ENCODE measurements at regions not wholly inside any gene's neighbourhood (a gene's known extent, or its start where the extent isn't known, plus 50 kb on each side); places are given as distances from the start of the nearest gene placed in this dataset.

GRCh38 chr1:88453295-88453694, 230.8 kb upstream of the PKN2 start:
- TF ChIP-seq ZFX (IDR thresholded peaks at IDR 0.05) (no peak), CTCF (conservative IDR thresholded peaks at IDR 0.05) (no peak)
- no peak overlapping the region for H3K27ac ChIP-seq

- no peak for TF ChIP-seq CTCF (conservative IDR thresholded peaks at IDR 0.05)
- no peak for TF ChIP-seq ZFX (IDR thresholded peaks at IDR 0.05)
- no peak overlapping the region for H3K27ac ChIP-seq
These were observed 229.3 kb upstream of the PKN2 start for GRCh38 chr1:88454781-88455180.

- no peak overlapping the region for H3K27ac ChIP-seq
- TF ChIP-seq CTCF (conservative IDR thresholded peaks at IDR 0.05): no peak
These were observed 228.3 kb upstream of the PKN2 start for GRCh38 chr1:88455621-88456256.

- TF ChIP-seq CTCF (conservative IDR thresholded peaks at IDR 0.05) (no peak), ZFX (IDR thresholded peaks at IDR 0.05) (no peak)
- H3K27ac ChIP-seq: no peak overlapping the region
These were observed 226.9 kb upstream of the PKN2 start for GRCh38 chr1:88457197-88457596.

- no peak for TF ChIP-seq CTCF (conservative IDR thresholded peaks at IDR 0.05)
- TF ChIP-seq ZFX (IDR thresholded peaks at IDR 0.05): no peak
These were observed 223.1 kb upstream of the PKN2 start for GRCh38 chr1:88461007-88461406.

GRCh38 chr1:88462096-88462487, 222.0 kb upstream of the PKN2 start:
- TF ChIP-seq ZFX (IDR thresholded peaks at IDR 0.05) (no peak), CTCF (conservative IDR thresholded peaks at IDR 0.05) (no peak)
- H3K27ac ChIP-seq: no peak overlapping the region

More at GRCh38 chr1:88461007-88461406, 223.1 kb upstream of the PKN2 start:
- no peak overlapping the region for H3K27ac ChIP-seq

GRCh38 chr1:88462488-88463261, 221.4 kb upstream of the PKN2 start:
- no peak overlapping the region for H3K27ac ChIP-seq
- TF ChIP-seq ZFX (IDR thresholded peaks at IDR 0.05): no peak
- peak; percentile 17; the same call in 1 of the 2 replicates for TF ChIP-seq CTCF (conservative IDR thresholded peaks at IDR 0.05)

Data from C4-2B (cell line).